ENCODE measurements at regions not wholly inside any gene's neighbourhood (a gene's known extent, or its start where the extent isn't known, plus 50 kb on each side); places are given as distances from the start of the nearest gene placed in this dataset.

- TF ChIP-seq CTCF (IDR thresholded peaks at IDR 0.05; ENCODE audit: insufficient read depth, low read depth, low read length) (no peak), EZH2 (IDR thresholded peaks at IDR 0.05; ENCODE audit: insufficient read depth, low read length) (no peak)
Observed at GRCh38 chr1:181175955-181176354, 87.5 kb downstream of the IER5 start.
